Colonic mucosa (tissue), 4 donors: ENCODE measurements at regions not wholly inside any gene's neighbourhood (a gene's known extent, or its start where the extent isn't known, plus 50 kb on each side); places are given as distances from the start of the nearest gene placed in this dataset.

Experiments
- DNase-seq: peaks from one replicate; pipeline ENCODE4 v3.0.0-alpha.2; 2020
- H3K27ac ChIP-seq: fragments of 200-600 bp; one replicate; pipeline ENCODE4 v1.8.0; 2021
- H3K27me3 ChIP-seq: fragments of 200-600 bp; one replicate; pipeline ENCODE4 v1.8.0; 2021
- H3K36me3 ChIP-seq: fragments of 200-600 bp; one replicate; pipeline ENCODE4 v1.8.0; 2021
- H3K4me1 ChIP-seq: fragments of 200-600 bp; one replicate; pipeline ENCODE4 v1.8.0; 2021; ENCODE audit warnings: mild to moderate bottlenecking
- H3K4me3 ChIP-seq: fragments of 200-600 bp; one replicate; pipeline ENCODE4 v1.8.0; 2021
- H3K9ac ChIP-seq, 2 donors: one replicate each; pipeline ENCODE4 v1.7.0; 2013; ENCODE audit warnings: control low read depth in 2 of 2, low read depth in 2 of 2, low read length in 2 of 2
- H3K9me3 ChIP-seq: fragments of 200-600 bp; one replicate; pipeline ENCODE4 v1.8.0; 2021
- CTCF ChIP-seq: fragments of 200-600 bp; IDR thresholded peaks from one replicate; pipeline ENCODE4 v1.8.0; 2022; ENCODE audit warnings: antibody characterized with exemption, mild to moderate bottlenecking
- intact Hi-C: fragments of 100-400 bp; cut with DNase I; formaldehyde crosslinking; loops from one replicate; pipeline ENCODE4 v1.14.1; 2022
- donor health status: healthy.
- donor health status: DM: no; HTN: no; CAD: no.
- donor health status: DM: no; HTN: no; CAD: no.

DNA sequence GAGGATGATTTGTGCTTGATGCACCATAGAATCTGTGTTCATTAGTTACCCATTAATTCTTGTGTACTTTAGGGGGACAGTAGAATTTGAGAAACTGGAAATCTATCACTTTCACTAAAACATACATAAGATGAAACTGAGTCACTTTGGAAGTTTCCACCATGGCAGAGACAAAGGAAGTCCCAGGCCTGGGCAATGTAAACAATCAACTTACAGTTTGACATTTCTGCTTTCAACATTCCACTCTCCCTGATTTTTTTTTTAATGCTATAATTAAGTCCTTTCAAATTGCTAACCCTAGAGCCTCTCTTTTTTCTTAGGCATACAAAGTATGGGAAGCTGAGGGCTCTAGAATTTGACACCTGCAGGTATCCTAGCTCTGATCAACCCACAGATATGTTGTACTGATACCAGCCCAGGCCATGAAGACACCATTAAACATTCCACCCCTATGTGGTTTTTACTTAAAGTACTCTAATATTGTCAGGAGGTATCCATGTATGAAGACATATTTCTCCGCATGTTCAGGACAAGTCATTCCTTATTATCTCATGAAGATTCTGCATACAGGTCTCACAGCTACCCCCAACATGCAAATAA is 88.5 kb upstream of the GLS start:
- Histone ChIP-seq H3K4me1 (no peaks in the 10 kb centered on the region), H3K9me3 (no peaks in the 10 kb centered on the region), H3K4me3 (no peak overlapping the region), H3K27ac (no peak overlapping the region), H3K27me3 (no peaks in the 10 kb centered on the region), H3K36me3 (no peaks in the 10 kb centered on the region), H3K9ac (no peak overlapping the region)
- DNase-seq, result no peak
- intact Hi-C loops, result no loop called here
- TF ChIP-seq CTCF, result no peak

- no peak overlapping the region for H3K9ac ChIP-seq
- DNase-seq, result no peak
- intact Hi-C loops, result no loop called here
- no peak overlapping the region for H3K4me3 ChIP-seq
- no peaks in the 10 kb centered on the region for H3K9me3 ChIP-seq
- H3K36me3 ChIP-seq, result no peaks in the 10 kb centered on the region
- no peak overlapping the region for H3K27ac ChIP-seq
- H3K27me3 ChIP-seq, result no peaks in the 10 kb centered on the region
- TF ChIP-seq CTCF, result no peak
- no peaks in the 10 kb centered on the region for H3K4me1 ChIP-seq
Measured at GRCh38 chr2:190792956-190793888, 87.4 kb upstream of the GLS start.

DNA sequence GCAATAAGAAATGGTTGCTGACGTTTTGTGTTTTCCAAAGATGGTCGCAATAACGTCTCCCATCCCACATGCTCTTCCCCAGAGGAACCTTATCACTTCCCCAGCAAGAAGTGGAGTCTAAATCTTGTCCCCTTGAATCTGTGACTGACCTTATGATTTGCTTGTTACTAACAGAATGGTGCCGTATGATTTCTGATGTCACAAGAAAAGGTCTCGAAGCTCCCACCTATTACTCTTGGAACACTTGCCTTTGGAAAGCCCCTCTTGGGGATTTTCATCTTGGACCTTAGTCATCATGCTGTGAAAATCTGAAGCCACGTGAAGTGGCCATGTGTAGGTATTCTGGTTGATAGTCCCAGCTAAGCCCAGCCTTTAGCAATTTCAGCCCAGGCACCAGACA is 86.2 kb upstream of the GLS start:
- no peak for TF ChIP-seq CTCF
- intact Hi-C loops, result no loop called here
- Histone ChIP-seq H3K27me3 (no peaks in the 10 kb centered on the region), H3K27ac (no peak overlapping the region), H3K36me3 (no peaks in the 10 kb centered on the region), H3K4me3 (no peak overlapping the region), H3K9me3 (no peaks in the 10 kb centered on the region), H3K4me1 (no peaks in the 10 kb centered on the region), H3K9ac (no peak overlapping the region)
- no peak for DNase-seq

GRCh38 chr2:190794790-190795189 is 85.8 kb upstream of the GLS start:
- intact Hi-C loops, result no loop called here
- Histone ChIP-seq H3K9ac (no peak overlapping the region), H3K4me3 (no peak overlapping the region), H3K27ac (no peak overlapping the region), H3K27me3 (no peaks in the 10 kb centered on the region), H3K36me3 (no peaks in the 10 kb centered on the region), H3K4me1 (no peaks in the 10 kb centered on the region), H3K9me3 (no peaks in the 10 kb centered on the region)
- no peak for TF ChIP-seq CTCF
- no peak for DNase-seq

DNA sequence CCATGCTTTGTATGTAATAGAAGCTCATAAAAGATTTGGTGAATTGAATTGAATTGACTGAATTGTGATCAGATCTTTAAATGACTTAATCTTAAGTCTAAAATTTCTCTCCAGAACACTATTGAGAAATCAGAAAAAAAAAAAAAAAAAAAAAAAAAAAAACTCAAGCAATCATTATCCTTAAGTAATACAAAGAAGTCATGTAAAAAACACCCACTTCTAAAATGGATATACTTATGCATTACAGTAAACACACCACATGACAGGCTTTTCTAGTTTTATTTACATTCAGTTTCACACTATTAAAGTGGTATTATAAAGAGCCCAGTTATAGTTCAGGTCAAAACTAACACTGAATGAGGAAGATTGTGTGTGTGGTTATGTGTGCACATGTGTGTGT is 84.9 kb upstream of the GLS start:
- no peaks in the 10 kb centered on the region for H3K4me1 ChIP-seq
- no peak overlapping the region for H3K9ac ChIP-seq
- no peaks in the 10 kb centered on the region for H3K27me3 ChIP-seq
- intact Hi-C loops, result no loop called here
- H3K27ac ChIP-seq, result no peak overlapping the region
- no peak for DNase-seq
- no peak overlapping the region for H3K4me3 ChIP-seq
- no peaks in the 10 kb centered on the region for H3K9me3 ChIP-seq
- TF ChIP-seq CTCF, result no peak
- no peaks in the 10 kb centered on the region for H3K36me3 ChIP-seq
